ENCODE measurements at regions not wholly inside any gene's neighbourhood (a gene's known extent, or its start where the extent isn't known, plus 50 kb on each side); places are given as distances from the start of the nearest gene placed in this dataset.

- no peaks in the 10 kb centered on the region for H3K27me3 Mint-ChIP-seq (ENCODE audit: low read depth, unreplicated experiment)
Measured at GRCh38 chr1:192086644-192087043, 71.6 kb upstream of the RGS18 start.

GRCh38 chr1:192087334-192087733, 70.9 kb upstream of the RGS18 start:
- Mint-ChIP-seq H3K36me3 (ENCODE audit: low read depth, unreplicated experiment) (no peaks in the 10 kb centered on the region), H3K9me3 (ENCODE audit: unreplicated experiment) (no peaks in the 10 kb centered on the region), H3K27me3 (ENCODE audit: low read depth, unreplicated experiment) (no peaks in the 10 kb centered on the region), H3K4me1 (ENCODE audit: low read depth, unreplicated experiment) (no peaks in the 10 kb centered on the region), H3K27ac (ENCODE audit: unreplicated experiment) (no peak overlapping the region), H3K4me3 (ENCODE audit: unreplicated experiment) (no peak overlapping the region)
- Histone ChIP-seq H3K4me2 (ENCODE audit: low read length) (no peak overlapping the region), H3K9ac (ENCODE audit: low read length) (no peak overlapping the region), H3K36me3 (ENCODE audit: insufficient read depth, low read length) (no peaks in the 10 kb centered on the region), H3K9me3 (ENCODE audit: insufficient read depth, low read depth, low read length) (no peaks in the 10 kb centered on the region), H2AFZ (ENCODE audit: low read depth, low read length) (no peak overlapping the region), H3K27me3 (ENCODE audit: insufficient read depth, low read length) (no peaks in the 10 kb centered on the region), H3K27ac (ENCODE audit: low read depth, low read length) (no peak overlapping the region), H3K4me3 (ENCODE audit: insufficient read depth, low read depth, low read length) (no peak overlapping the region), H3K79me2 (ENCODE audit: insufficient read depth, low read length) (no peaks in the 10 kb centered on the region), H4K20me1 (ENCODE audit: insufficient read depth, low read length) (no peaks in the 10 kb centered on the region), H3K4me1 (ENCODE audit: insufficient read depth, low read length) (no peaks in the 10 kb centered on the region)
- FAIRE-seq (no peak), DNase-seq (ENCODE audit: low read depth) (no peak)
- TF ChIP-seq, protein P1, sequence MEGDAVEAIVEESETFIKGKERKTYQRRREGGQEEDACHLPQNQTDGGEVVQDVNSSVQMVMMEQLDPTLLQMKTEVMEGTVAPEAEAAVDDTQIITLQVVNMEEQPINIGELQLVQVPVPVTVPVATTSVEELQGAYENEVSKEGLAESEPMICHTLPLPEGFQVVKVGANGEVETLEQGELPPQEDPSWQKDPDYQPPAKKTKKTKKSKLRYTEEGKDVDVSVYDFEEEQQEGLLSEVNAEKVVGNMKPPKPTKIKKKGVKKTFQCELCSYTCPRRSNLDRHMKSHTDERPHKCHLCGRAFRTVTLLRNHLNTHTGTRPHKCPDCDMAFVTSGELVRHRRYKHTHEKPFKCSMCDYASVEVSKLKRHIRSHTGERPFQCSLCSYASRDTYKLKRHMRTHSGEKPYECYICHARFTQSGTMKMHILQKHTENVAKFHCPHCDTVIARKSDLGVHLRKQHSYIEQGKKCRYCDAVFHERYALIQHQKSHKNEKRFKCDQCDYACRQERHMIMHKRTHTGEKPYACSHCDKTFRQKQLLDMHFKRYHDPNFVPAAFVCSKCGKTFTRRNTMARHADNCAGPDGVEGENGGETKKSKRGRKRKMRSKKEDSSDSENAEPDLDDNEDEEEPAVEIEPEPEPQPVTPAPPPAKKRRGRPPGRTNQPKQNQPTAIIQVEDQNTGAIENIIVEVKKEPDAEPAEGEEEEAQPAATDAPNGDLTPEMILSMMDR (IDR thresholded peaks at IDR 0.05; ENCODE audit: insufficient read depth, low read depth, low read length) = no peak
- no peak for TF ChIP-seq EZH2 (IDR thresholded peaks at IDR 0.05; ENCODE audit: insufficient read depth, low read length)

More at GRCh38 chr1:192086644-192087043, 71.6 kb upstream of the RGS18 start:
- H3K4me1 ChIP-seq (ENCODE audit: insufficient read depth, low read length) = no peaks in the 10 kb centered on the region
- H3K27ac ChIP-seq (ENCODE audit: low read depth, low read length) = no peak overlapping the region
- no peak overlapping the region for H3K4me2 ChIP-seq (ENCODE audit: low read length)
- no peak for FAIRE-seq
- Mint-ChIP-seq H3K4me1 (ENCODE audit: low read depth, unreplicated experiment) (no peaks in the 10 kb centered on the region), H3K27ac (ENCODE audit: unreplicated experiment) (no peak overlapping the region), H3K4me3 (ENCODE audit: unreplicated experiment) (no peak overlapping the region), H3K36me3 (ENCODE audit: low read depth, unreplicated experiment) (no peaks in the 10 kb centered on the region), H3K9me3 (ENCODE audit: unreplicated experiment) (no peaks in the 10 kb centered on the region)
- no peaks in the 10 kb centered on the region for H3K27me3 ChIP-seq (ENCODE audit: insufficient read depth, low read length)
- DNase-seq (ENCODE audit: low read depth) = no peak
- no peaks in the 10 kb centered on the region for H3K36me3 ChIP-seq (ENCODE audit: insufficient read depth, low read length)
- H2AFZ ChIP-seq (ENCODE audit: low read depth, low read length) = no peak overlapping the region
- no peak overlapping the region for H3K4me3 ChIP-seq (ENCODE audit: insufficient read depth, low read depth, low read length)
- no peaks in the 10 kb centered on the region for H3K79me2 ChIP-seq (ENCODE audit: insufficient read depth, low read length)
- TF ChIP-seq, protein P1 (IDR thresholded peaks at IDR 0.05; ENCODE audit: insufficient read depth, low read depth, low read length) = no peak
- no peak for TF ChIP-seq EZH2 (IDR thresholded peaks at IDR 0.05; ENCODE audit: insufficient read depth, low read length)
- H3K9me3 ChIP-seq (ENCODE audit: insufficient read depth, low read depth, low read length) = no peaks in the 10 kb centered on the region
- no peaks in the 10 kb centered on the region for H4K20me1 ChIP-seq (ENCODE audit: insufficient read depth, low read length)
- no peak overlapping the region for H3K9ac ChIP-seq (ENCODE audit: low read length)

DNA sequence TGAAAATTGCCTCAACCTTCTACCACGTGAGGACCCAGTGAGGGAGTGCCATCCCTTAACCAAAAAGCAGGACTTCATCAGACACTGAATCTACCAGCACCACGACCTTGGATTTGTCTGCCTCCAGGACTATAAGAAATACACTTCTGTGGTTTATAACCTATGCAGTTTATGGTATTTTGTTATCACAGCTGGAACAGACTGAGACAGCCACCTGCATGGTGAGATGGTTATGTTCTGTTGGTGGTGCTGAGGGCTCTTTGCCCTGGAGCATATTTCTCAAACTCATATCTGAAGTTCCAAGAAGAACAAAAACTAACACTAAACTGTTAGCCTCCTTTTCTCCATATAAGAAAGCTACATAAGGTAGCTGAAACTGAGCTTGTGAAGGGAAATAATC, 69.8 kb upstream of the RGS18 start:
- no peak for TF ChIP-seq EZH2 (IDR thresholded peaks at IDR 0.05; ENCODE audit: insufficient read depth, low read length)
- TF ChIP-seq, protein P1 (IDR thresholded peaks at IDR 0.05; ENCODE audit: insufficient read depth, low read depth, low read length) = no peak
- Histone ChIP-seq H3K9ac (ENCODE audit: low read length) (no peak overlapping the region), H3K79me2 (ENCODE audit: insufficient read depth, low read length) (no peaks in the 10 kb centered on the region), H3K4me2 (ENCODE audit: low read length) (no peak overlapping the region), H3K27ac (ENCODE audit: low read depth, low read length) (no peak overlapping the region), H2AFZ (ENCODE audit: low read depth, low read length) (no peak overlapping the region), H3K4me1 (ENCODE audit: insufficient read depth, low read length) (no peaks in the 10 kb centered on the region), H4K20me1 (ENCODE audit: insufficient read depth, low read length) (no peaks in the 10 kb centered on the region), H3K4me3 (ENCODE audit: insufficient read depth, low read depth, low read length) (no peak overlapping the region), H3K9me3 (ENCODE audit: insufficient read depth, low read depth, low read length) (no peaks in the 10 kb centered on the region), H3K36me3 (ENCODE audit: insufficient read depth, low read length) (no peaks in the 10 kb centered on the region), H3K27me3 (ENCODE audit: insufficient read depth, low read length) (no peaks in the 10 kb centered on the region)
- DNase-seq (ENCODE audit: low read depth) (no peak), FAIRE-seq (no peak)
- Mint-ChIP-seq H3K27me3 (ENCODE audit: low read depth, unreplicated experiment) (no peaks in the 10 kb centered on the region), H3K9me3 (ENCODE audit: unreplicated experiment) (no peaks in the 10 kb centered on the region), H3K27ac (ENCODE audit: unreplicated experiment) (no peak overlapping the region), H3K4me3 (ENCODE audit: unreplicated experiment) (no peak overlapping the region), H3K36me3 (ENCODE audit: low read depth, unreplicated experiment) (no peaks in the 10 kb centered on the region), H3K4me1 (ENCODE audit: low read depth, unreplicated experiment) (no peaks in the 10 kb centered on the region)
